ENCODE measurements at regions not wholly inside any gene's neighbourhood (a gene's known extent, or its start where the extent isn't known, plus 50 kb on each side); places are given as distances from the start of the nearest gene placed in this dataset.
A peak's percentile ranks its signal among the peaks of the same experiment; 100 is the strongest.

- DNase-seq (no peak), ATAC-seq (ENCODE audit: poor library complexity) (no peak)
- intact Hi-C loops (cut with DNase I), result no loop called here
These were observed 523.8 kb upstream of the CELF2 start for GRCh38 chr10:10493833-10494232.

- intact Hi-C loops (cut with DNase I), result no loop called here
- DNase-seq (no peak), ATAC-seq (ENCODE audit: poor library complexity) (no peak)
These were observed 520.4 kb upstream of the CELF2 start for GRCh38 chr10:10497245-10497644.

GRCh38 chr10:10498781-10499180 lies 518.9 kb upstream of the CELF2 start:
- intact Hi-C loops (cut with DNase I), result no loop called here
- no peak for ATAC-seq (ENCODE audit: poor library complexity)
- no peak for DNase-seq

GRCh38 chr10:10499839-10500238 lies 517.8 kb upstream of the CELF2 start:
- ATAC-seq (ENCODE audit: poor library complexity) (no peak), DNase-seq (no peak)
- intact Hi-C loops (cut with DNase I), result no loop called here

GRCh38 chr10:10500937-10501336 lies 516.7 kb upstream of the CELF2 start:
- ATAC-seq (ENCODE audit: poor library complexity) (no peak), DNase-seq (no peak)
- intact Hi-C loops (cut with DNase I), result no loop called here

- intact Hi-C loops (cut with DNase I), result no loop called here
- no peak for DNase-seq
- no peak for ATAC-seq (ENCODE audit: poor library complexity)
These were observed 513.9 kb upstream of the CELF2 start for GRCh38 chr10:10503772-10504171.

GRCh38 chr10:10508211-10508610 lies 509.5 kb upstream of the CELF2 start:
- intact Hi-C loops (cut with DNase I), result no loop called here
- ATAC-seq (ENCODE audit: poor library complexity) (no peak), DNase-seq (no peak)

- intact Hi-C loops (cut with DNase I), result no loop called here
- ATAC-seq (ENCODE audit: poor library complexity), result no peak
- DNase-seq, result no peak
These were observed 507.5 kb upstream of the CELF2 start for GRCh38 chr10:10510179-10510578.

- ATAC-seq (ENCODE audit: poor library complexity), result no peak
- intact Hi-C loops (cut with DNase I), result no loop called here
- DNase-seq, result no peak
These were observed 504.6 kb upstream of the CELF2 start for GRCh38 chr10:10513067-10513466.

- DNase-seq, result no peak
- intact Hi-C loops (cut with DNase I), result no loop called here
- ATAC-seq (ENCODE audit: poor library complexity), result no peak
These were observed 503.8 kb upstream of the CELF2 start for GRCh38 chr10:10513898-10514297.

GRCh38 chr10:10514797-10515196 lies 502.9 kb upstream of the CELF2 start:
- ATAC-seq (ENCODE audit: poor library complexity) (no peak), DNase-seq (no peak)
- intact Hi-C loops (cut with DNase I), result no loop called here

- intact Hi-C loops (cut with DNase I), result no loop called here
- DNase-seq, result no peak
- ATAC-seq (ENCODE audit: poor library complexity), result peak; percentile 58
These were observed 502.0 kb upstream of the CELF2 start for GRCh38 chr10:10515479-10516204.

GRCh38 chr10:10516346-10517130 lies 501.1 kb upstream of the CELF2 start:
- intact Hi-C loops (cut with DNase I), result no loop called here
- DNase-seq (no peak), ATAC-seq (ENCODE audit: poor library complexity) (no peak)

- DNase-seq, result no peak
- ATAC-seq (ENCODE audit: poor library complexity), result no peak
- intact Hi-C loops (cut with DNase I), result no loop called here
These were observed 499.8 kb upstream of the CELF2 start for GRCh38 chr10:10517866-10518265.

- DNase-seq (no peak), ATAC-seq (ENCODE audit: poor library complexity) (no peak)
- intact Hi-C loops (cut with DNase I), result no loop called here
These were observed 498.0 kb upstream of the CELF2 start for GRCh38 chr10:10519674-10520073.

GRCh38 chr10:10520491-10521385 lies 496.9 kb upstream of the CELF2 start:
- intact Hi-C loops (cut with DNase I), result no loop called here
- ATAC-seq (ENCODE audit: poor library complexity) (no peak), DNase-seq (no peak)

GRCh38 chr10:10526846-10527245 lies 490.8 kb upstream of the CELF2 start:
- no peak for DNase-seq
- intact Hi-C loops (cut with DNase I), result no loop called here
- ATAC-seq (ENCODE audit: poor library complexity), result no peak

GRCh38 chr10:10527861-10528562 lies 489.7 kb upstream of the CELF2 start:
- no peak for DNase-seq
- intact Hi-C loops (cut with DNase I), result no loop called here
- ATAC-seq (ENCODE audit: poor library complexity), result no peak

GRCh38 chr10:10528563-10528910 lies 489.1 kb upstream of the CELF2 start:
- intact Hi-C loops (cut with DNase I), result no loop called here
- ATAC-seq (ENCODE audit: poor library complexity), result no peak
- no peak for DNase-seq
